ENCODE measurements at regions not wholly inside any gene's neighbourhood (a gene's known extent, or its start where the extent isn't known, plus 50 kb on each side); places are given as distances from the start of the nearest gene placed in this dataset.

DNA sequence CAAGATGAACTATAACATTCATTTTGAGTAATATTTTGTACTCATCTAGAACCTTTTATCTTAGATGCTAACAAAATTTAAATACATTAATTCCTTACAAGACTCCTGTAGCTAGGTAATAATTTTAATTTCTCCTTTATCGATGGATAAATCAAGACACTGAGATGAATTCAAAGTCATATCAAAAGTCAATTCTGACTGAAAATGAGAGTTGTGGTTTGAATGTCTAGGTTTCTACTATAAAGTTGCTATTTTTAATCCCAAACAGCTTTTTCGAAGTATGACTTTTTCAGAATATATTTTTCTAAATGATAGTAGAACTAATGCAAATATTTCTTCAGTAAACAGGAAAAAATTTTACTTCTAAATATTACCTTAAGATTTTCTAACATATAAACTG lies 491.7 kb upstream of the FAM174A start:
- no peak for ATAC-seq
- TF ChIP-seq, protein P1, sequence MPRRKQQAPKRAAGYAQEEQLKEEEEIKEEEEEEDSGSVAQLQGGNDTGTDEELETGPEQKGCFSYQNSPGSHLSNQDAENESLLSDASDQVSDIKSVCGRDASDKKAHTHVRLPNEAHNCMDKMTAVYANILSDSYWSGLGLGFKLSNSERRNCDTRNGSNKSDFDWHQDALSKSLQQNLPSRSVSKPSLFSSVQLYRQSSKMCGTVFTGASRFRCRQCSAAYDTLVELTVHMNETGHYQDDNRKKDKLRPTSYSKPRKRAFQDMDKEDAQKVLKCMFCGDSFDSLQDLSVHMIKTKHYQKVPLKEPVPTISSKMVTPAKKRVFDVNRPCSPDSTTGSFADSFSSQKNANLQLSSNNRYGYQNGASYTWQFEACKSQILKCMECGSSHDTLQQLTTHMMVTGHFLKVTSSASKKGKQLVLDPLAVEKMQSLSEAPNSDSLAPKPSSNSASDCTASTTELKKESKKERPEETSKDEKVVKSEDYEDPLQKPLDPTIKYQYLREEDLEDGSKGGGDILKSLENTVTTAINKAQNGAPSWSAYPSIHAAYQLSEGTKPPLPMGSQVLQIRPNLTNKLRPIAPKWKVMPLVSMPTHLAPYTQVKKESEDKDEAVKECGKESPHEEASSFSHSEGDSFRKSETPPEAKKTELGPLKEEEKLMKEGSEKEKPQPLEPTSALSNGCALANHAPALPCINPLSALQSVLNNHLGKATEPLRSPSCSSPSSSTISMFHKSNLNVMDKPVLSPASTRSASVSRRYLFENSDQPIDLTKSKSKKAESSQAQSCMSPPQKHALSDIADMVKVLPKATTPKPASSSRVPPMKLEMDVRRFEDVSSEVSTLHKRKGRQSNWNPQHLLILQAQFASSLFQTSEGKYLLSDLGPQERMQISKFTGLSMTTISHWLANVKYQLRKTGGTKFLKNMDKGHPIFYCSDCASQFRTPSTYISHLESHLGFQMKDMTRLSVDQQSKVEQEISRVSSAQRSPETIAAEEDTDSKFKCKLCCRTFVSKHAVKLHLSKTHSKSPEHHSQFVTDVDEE (CRISPR knock-in tag; IDR thresholded peaks at IDR 0.05): no peak
- no peak for TF ChIP-seq ARNTL (CRISPR knock-in tag; IDR thresholded peaks at IDR 0.05; ENCODE audit: borderline replicate concordance, low read depth)
- TF ChIP-seq OSR1 (CRISPR knock-in tag; IDR thresholded peaks at IDR 0.05): no peak
- TF ChIP-seq SNAI2 (CRISPR knock-in tag; IDR thresholded peaks at IDR 0.05): no peak
- no peak for TF ChIP-seq ESRRG (CRISPR knock-in tag; IDR thresholded peaks at IDR 0.05)
- TF ChIP-seq, protein P2, sequence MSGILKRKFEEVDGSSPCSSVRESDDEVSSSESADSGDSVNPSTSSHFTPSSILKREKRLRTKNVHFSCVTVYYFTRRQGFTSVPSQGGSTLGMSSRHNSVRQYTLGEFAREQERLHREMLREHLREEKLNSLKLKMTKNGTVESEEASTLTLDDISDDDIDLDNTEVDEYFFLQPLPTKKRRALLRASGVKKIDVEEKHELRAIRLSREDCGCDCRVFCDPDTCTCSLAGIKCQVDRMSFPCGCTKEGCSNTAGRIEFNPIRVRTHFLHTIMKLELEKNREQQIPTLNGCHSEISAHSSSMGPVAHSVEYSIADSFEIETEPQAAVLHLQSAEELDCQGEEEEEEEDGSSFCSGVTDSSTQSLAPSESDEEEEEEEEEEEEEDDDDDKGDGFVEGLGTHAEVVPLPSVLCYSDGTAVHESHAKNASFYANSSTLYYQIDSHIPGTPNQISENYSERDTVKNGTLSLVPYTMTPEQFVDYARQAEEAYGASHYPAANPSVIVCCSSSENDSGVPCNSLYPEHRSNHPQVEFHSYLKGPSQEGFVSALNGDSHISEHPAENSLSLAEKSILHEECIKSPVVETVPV (CRISPR knock-in tag; IDR thresholded peaks at IDR 0.05): no peak
- TF ChIP-seq, protein P3, sequence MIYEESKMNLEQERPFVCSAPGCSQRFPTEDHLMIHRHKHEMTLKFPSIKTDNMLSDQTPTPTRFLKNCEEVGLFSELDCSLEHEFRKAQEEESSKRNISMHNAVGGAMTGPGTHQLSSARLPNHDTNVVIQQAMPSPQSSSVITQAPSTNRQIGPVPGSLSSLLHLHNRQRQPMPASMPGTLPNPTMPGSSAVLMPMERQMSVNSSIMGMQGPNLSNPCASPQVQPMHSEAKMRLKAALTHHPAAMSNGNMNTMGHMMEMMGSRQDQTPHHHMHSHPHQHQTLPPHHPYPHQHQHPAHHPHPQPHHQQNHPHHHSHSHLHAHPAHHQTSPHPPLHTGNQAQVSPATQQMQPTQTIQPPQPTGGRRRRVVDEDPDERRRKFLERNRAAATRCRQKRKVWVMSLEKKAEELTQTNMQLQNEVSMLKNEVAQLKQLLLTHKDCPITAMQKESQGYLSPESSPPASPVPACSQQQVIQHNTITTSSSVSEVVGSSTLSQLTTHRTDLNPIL (CRISPR knock-in tag; IDR thresholded peaks at IDR 0.05; ENCODE audit: low read depth): no peak
- TF ChIP-seq ZC3H10 (CRISPR knock-in tag; IDR thresholded peaks at IDR 0.05): no peak
- no peak for TF ChIP-seq PPARA (CRISPR knock-in tag; IDR thresholded peaks at IDR 0.05; ENCODE audit: borderline replicate concordance)
- no peak for TF ChIP-seq CSDC2 (CRISPR knock-in tag; IDR thresholded peaks at IDR 0.05)
- no peak for TF ChIP-seq BACH2 (CRISPR knock-in tag; IDR thresholded peaks at IDR 0.05; ENCODE audit: borderline replicate concordance)
- no peak for TF ChIP-seq RARB (CRISPR knock-in tag; IDR thresholded peaks at IDR 0.05)
- no peak for TF ChIP-seq GLIS3 (CRISPR knock-in tag; IDR thresholded peaks at IDR 0.05)
- TF ChIP-seq ISL1 (CRISPR knock-in tag; IDR thresholded peaks at IDR 0.05): no peak
- no peak for TF ChIP-seq ZNF565 (CRISPR knock-in tag; conservative IDR thresholded peaks at IDR 0.05; ENCODE audit: low read depth)
- TF ChIP-seq ZNF8 (CRISPR knock-in tag; IDR thresholded peaks at IDR 0.05): no peak

DNA sequence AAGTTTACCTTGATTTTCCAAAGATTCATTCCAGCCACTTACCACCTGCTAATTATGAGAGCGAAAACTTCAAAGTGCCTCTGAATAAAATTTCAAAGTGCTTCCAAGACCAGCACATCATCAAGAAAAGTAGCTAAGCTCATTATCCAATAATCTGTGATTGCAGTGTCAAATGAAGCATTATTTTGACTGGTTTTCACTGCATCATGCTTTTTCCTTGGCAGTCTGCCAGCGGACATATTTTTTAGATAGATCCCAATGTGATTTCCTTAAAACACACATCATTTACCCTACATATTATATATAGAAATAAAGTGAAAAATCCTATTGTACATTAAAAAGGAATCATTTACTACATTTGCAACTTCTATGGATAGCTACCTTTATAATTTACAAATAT lies 508.6 kb upstream of the FAM174A start:
- ATAC-seq: no peak
- TF ChIP-seq ZFP3 (CRISPR knock-in tag; IDR thresholded peaks at IDR 0.05): no peak
- no peak for TF ChIP-seq TOX (CRISPR knock-in tag; IDR thresholded peaks at IDR 0.05; ENCODE audit: borderline replicate concordance)
- TF ChIP-seq, protein P1 (CRISPR knock-in tag; IDR thresholded peaks at IDR 0.05): no peak
- no peak for TF ChIP-seq ESRRG (CRISPR knock-in tag; IDR thresholded peaks at IDR 0.05)
- TF ChIP-seq CSDC2 (CRISPR knock-in tag; IDR thresholded peaks at IDR 0.05): no peak
- no peak for TF ChIP-seq ZNF70 (CRISPR knock-in tag; IDR thresholded peaks at IDR 0.05)
- no peak for TF ChIP-seq ARNTL (CRISPR knock-in tag; IDR thresholded peaks at IDR 0.05; ENCODE audit: borderline replicate concordance, low read depth)
- TF ChIP-seq ZC3H10 (CRISPR knock-in tag; IDR thresholded peaks at IDR 0.05): no peak
- TF ChIP-seq, protein P2 (CRISPR knock-in tag; IDR thresholded peaks at IDR 0.05): no peak
- no peak for TF ChIP-seq SNAI2 (CRISPR knock-in tag; IDR thresholded peaks at IDR 0.05)
- no peak for TF ChIP-seq PPARA (CRISPR knock-in tag; IDR thresholded peaks at IDR 0.05; ENCODE audit: borderline replicate concordance)
- TF ChIP-seq ZNF8 (CRISPR knock-in tag; IDR thresholded peaks at IDR 0.05): no peak
- no peak for TF ChIP-seq OSR1 (CRISPR knock-in tag; IDR thresholded peaks at IDR 0.05)
- no peak for TF ChIP-seq ZNF565 (CRISPR knock-in tag; conservative IDR thresholded peaks at IDR 0.05; ENCODE audit: low read depth)
- TF ChIP-seq TCF4 (CRISPR knock-in tag; IDR thresholded peaks at IDR 0.05; ENCODE audit: borderline replicate concordance): no peak

DNA sequence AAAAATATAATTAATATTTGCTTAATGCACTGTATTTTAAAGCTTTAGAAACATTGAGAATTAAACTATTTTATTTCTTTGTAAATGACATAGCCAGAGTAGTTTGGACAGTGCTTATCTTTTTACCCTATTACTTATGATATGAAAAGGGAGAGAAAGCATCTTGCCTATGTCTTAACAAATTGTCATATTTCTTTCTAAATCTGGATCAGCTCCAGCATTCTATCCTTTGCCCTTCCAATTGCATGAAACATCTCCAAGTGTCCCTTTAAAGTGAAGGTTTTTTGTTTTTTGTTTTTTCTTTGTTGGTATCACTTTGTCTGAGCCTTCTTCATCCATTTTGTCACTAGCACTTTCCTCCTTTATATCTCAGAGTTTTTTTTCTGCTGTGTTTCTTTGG lies 511.6 kb upstream of the FAM174A start:
- no peak for ATAC-seq
- TF ChIP-seq OSR1 (CRISPR knock-in tag; IDR thresholded peaks at IDR 0.05): no peak
- TF ChIP-seq, protein P2 (CRISPR knock-in tag; IDR thresholded peaks at IDR 0.05): no peak
- TF ChIP-seq, protein P4, sequence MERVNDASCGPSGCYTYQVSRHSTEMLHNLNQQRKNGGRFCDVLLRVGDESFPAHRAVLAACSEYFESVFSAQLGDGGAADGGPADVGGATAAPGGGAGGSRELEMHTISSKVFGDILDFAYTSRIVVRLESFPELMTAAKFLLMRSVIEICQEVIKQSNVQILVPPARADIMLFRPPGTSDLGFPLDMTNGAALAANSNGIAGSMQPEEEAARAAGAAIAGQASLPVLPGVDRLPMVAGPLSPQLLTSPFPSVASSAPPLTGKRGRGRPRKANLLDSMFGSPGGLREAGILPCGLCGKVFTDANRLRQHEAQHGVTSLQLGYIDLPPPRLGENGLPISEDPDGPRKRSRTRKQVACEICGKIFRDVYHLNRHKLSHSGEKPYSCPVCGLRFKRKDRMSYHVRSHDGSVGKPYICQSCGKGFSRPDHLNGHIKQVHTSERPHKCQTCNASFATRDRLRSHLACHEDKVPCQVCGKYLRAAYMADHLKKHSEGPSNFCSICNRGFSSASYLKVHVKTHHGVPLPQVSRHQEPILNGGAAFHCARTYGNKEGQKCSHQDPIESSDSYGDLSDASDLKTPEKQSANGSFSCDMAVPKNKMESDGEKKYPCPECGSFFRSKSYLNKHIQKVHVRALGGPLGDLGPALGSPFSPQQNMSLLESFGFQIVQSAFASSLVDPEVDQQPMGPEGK (CRISPR knock-in tag; IDR thresholded peaks at IDR 0.05; ENCODE audit: borderline replicate concordance): no peak
- TF ChIP-seq ARNTL (CRISPR knock-in tag; IDR thresholded peaks at IDR 0.05; ENCODE audit: borderline replicate concordance, low read depth): no peak
- TF ChIP-seq BACH2 (CRISPR knock-in tag; IDR thresholded peaks at IDR 0.05; ENCODE audit: borderline replicate concordance): no peak
- no peak for TF ChIP-seq ZNF565 (CRISPR knock-in tag; conservative IDR thresholded peaks at IDR 0.05; ENCODE audit: low read depth)
- no peak for TF ChIP-seq TOX (CRISPR knock-in tag; IDR thresholded peaks at IDR 0.05; ENCODE audit: borderline replicate concordance)
- TF ChIP-seq, protein P3 (CRISPR knock-in tag; IDR thresholded peaks at IDR 0.05; ENCODE audit: low read depth): no peak

All from SK-N-SH treated with all-trans-retinoic acid at 6 μM for 48 hours (cell line).